HepG2 (cell line): ENCODE measurements at regions not wholly inside any gene's neighbourhood (a gene's known extent, or its start where the extent isn't known, plus 50 kb on each side); places are given as distances from the start of the nearest gene placed in this dataset.

Experiments used
- ATRX ChIP-seq: sonication (generic); formaldehyde crosslinking; IDR thresholded peaks from 2 replicates; pipeline ENCODE4 v1.4.0; 2020; ENCODE audit warnings: missing genetic modification reagents, borderline replicate concordance
- FOXP4 ChIP-seq: sonication (generic); formaldehyde crosslinking; IDR thresholded peaks from 2 replicates; pipeline ENCODE4 v1.4.0; 2020; ENCODE audit warnings: missing genetic modification reagents
- PAF1 ChIP-seq: IDR thresholded peaks from 2 replicates; pipeline ENCODE4 v1.6.1; 2016; ENCODE audit warnings: missing genetic modification reagents, missing compliant biosample characterization
- SETDB1 ChIP-seq: sonication (generic); formaldehyde crosslinking; IDR thresholded peaks from 2 replicates; pipeline ENCODE4 v1.5.1; 2020; ENCODE audit warnings: missing genetic modification reagents, mild to moderate bottlenecking, borderline replicate concordance
- SP2 ChIP-seq: sonication (generic); formaldehyde crosslinking; IDR thresholded peaks from 2 replicates; pipeline ENCODE4 v1.5.1; 2020; ENCODE audit warnings: mild to moderate bottlenecking, missing genetic modification reagents
- WIZ ChIP-seq: sonication (generic); formaldehyde crosslinking; IDR thresholded peaks from 2 replicates; pipeline ENCODE4 v1.5.1; 2020; ENCODE audit warnings: mild to moderate bottlenecking, missing genetic modification reagents
- ZNF136 ChIP-seq: sonication (generic); formaldehyde crosslinking; IDR thresholded peaks from 2 replicates; pipeline ENCODE4 v1.8.1; 2022; ENCODE audit warnings: low read depth, mild to moderate bottlenecking, moderate library complexity, missing genetic modification reagents
- TF ChIP-seq, protein P1 (sequence below): sonication (generic); formaldehyde crosslinking; IDR thresholded peaks from 2 replicates; pipeline ENCODE4 v1.4.0; 2020; ENCODE audit warnings: mild to moderate bottlenecking, missing genetic modification reagents, borderline replicate concordance

DNA sequence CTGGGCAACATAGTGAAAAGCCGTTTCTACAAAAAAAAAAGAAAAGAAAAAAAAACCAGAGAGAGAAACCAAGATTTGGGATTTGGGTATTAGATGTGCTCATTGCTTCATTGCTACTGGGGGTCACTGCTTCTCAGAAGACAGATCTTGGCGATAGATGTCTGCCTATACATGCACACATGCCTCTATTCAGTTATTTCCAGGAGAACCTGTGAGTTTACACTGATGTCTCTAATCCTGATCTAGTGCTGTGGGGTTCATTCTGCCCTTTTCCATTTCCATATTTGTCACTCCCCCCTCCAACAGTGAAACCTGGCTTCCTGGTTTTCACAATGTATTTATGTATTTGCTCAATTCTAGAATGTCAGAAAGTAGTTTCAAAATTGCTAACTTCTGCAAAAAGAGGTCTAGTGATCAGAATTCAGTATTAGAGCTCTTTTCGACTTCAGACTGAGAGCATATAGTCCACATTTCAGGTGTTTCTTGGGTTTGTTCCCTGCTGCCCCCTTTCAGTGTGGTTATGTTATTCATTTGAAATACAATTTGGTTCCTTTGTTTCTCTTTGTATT, 111.0 kb downstream of the SLC25A47 start (continued):
- TF ChIP-seq, protein P1, sequence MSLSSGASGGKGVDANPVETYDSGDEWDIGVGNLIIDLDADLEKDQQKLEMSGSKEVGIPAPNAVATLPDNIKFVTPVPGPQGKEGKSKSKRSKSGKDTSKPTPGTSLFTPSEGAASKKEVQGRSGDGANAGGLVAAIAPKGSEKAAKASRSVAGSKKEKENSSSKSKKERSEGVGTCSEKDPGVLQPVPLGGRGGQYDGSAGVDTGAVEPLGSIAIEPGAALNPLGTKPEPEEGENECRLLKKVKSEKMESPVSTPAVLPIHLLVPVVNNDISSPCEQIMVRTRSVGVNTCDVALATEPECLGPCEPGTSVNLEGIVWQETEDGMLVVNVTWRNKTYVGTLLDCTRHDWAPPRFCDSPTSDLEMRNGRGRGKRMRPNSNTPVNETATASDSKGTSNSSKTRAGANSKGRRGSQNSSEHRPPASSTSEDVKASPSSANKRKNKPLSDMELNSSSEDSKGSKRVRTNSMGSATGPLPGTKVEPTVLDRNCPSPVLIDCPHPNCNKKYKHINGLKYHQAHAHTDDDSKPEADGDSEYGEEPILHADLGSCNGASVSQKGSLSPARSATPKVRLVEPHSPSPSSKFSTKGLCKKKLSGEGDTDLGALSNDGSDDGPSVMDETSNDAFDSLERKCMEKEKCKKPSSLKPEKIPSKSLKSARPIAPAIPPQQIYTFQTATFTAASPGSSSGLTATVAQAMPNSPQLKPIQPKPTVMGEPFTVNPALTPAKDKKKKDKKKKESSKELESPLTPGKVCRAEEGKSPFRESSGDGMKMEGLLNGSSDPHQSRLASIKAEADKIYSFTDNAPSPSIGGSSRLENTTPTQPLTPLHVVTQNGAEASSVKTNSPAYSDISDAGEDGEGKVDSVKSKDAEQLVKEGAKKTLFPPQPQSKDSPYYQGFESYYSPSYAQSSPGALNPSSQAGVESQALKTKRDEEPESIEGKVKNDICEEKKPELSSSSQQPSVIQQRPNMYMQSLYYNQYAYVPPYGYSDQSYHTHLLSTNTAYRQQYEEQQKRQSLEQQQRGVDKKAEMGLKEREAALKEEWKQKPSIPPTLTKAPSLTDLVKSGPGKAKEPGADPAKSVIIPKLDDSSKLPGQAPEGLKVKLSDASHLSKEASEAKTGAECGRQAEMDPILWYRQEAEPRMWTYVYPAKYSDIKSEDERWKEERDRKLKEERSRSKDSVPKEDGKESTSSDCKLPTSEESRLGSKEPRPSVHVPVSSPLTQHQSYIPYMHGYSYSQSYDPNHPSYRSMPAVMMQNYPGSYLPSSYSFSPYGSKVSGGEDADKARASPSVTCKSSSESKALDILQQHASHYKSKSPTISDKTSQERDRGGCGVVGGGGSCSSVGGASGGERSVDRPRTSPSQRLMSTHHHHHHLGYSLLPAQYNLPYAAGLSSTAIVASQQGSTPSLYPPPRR (CRISPR knock-in tag): no peak
- TF ChIP-seq SP2: no peak
- TF ChIP-seq SETDB1 (CRISPR knock-in tag): no peak
- TF ChIP-seq PAF1 (CRISPR knock-in tag): no peak
- no peak for TF ChIP-seq FOXP4 (CRISPR knock-in tag)
- TF ChIP-seq ATRX: no peak
- TF ChIP-seq WIZ (CRISPR knock-in tag): no peak
- TF ChIP-seq ZNF136 (CRISPR knock-in tag): no peak
